PC-9 (cell line): ENCODE measurements at regions not wholly inside any gene's neighbourhood (a gene's known extent, or its start where the extent isn't known, plus 50 kb on each side); places are given as distances from the start of the nearest gene placed in this dataset.

ENCODE experiments used
- BruUV-seq: library from RNA; stranded (reverse); fragments of 400-500 nt; replicated peaks from 2 replicates; lab custom pipeline; 2021; lab: Mats Ljungman, UMichigan
- CTCF ChIA-PET: fragments of 300-600 bp; sonication (Branson Sonifier 250); formaldehyde crosslinking; loops from one replicate; lab custom pipeline; 2022; ENCODE audit warnings: antibody characterized with exemption; lab: Charles Lee
- POLR2A ChIA-PET: fragments of 300-600 bp; sonication (Branson Sonifier 250); formaldehyde crosslinking; loops from one replicate; lab custom pipeline; 2022; ENCODE audit warnings: antibody characterized with exemption; ENCODE audit not compliant: unreplicated experiment; lab: Charles Lee
- DNase-seq, 2 experiments: peaks; one replicate each; pipeline versions ENCODE4 v3.0.0 to v3.0.0-alpha.2; 2015 to 2022; ENCODE audit warnings: mixed read lengths in 1 of 2
- H2AFZ ChIP-seq: fragments of 200-600 bp; sonication (generic); 2 replicates; pipeline ENCODE4 v1.8.1; 2017; ENCODE audit warnings: antibody characterized with exemption
- H3F3A ChIP-seq: fragments of 200-600 bp; sonication (generic); 2 replicates; pipeline ENCODE4 v1.8.1; 2017; ENCODE audit warnings: antibody characterized with exemption, mild to moderate bottlenecking, low read depth; ENCODE audit not compliant: insufficient read depth
- H3K27ac ChIP-seq: fragments of 200-600 bp; sonication (generic); 2 replicates; pipeline ENCODE4 v1.6.1; 2016; ENCODE audit warnings: mixed run types
- H3K27me3 ChIP-seq: fragments of 200-600 bp; sonication (generic); 2 replicates; pipeline ENCODE4 v1.6.1; 2016; ENCODE audit warnings: low read depth, mixed run types; ENCODE audit not compliant: insufficient read depth
- H3K36me3 ChIP-seq: fragments of 200-600 bp; sonication (generic); 2 replicates; pipeline ENCODE4 v1.6.1; 2016; ENCODE audit warnings: low read depth, mixed run types
- H3K4me1 ChIP-seq: fragments of 200-600 bp; sonication (generic); replicated peaks from 2 replicates; pipeline ENCODE4 v1.6.1; 2016; ENCODE audit warnings: mixed run types; ENCODE audit not compliant: insufficient read depth
- H3K4me2 ChIP-seq: fragments of 200-600 bp; sonication (generic); 2 replicates; pipeline ENCODE4 v1.6.1; 2017; ENCODE audit warnings: mixed run types
- H3K4me3 ChIP-seq: fragments of 200-600 bp; sonication (generic); 2 replicates; pipeline ENCODE4 v1.6.1; 2016; ENCODE audit warnings: mixed run types
- H3K79me2 ChIP-seq: fragments of 200-600 bp; sonication (generic); 2 replicates; pipeline ENCODE4 v1.6.1; 2017; ENCODE audit warnings: low read depth, mixed run types
- H3K9me2 ChIP-seq: fragments of 200-600 bp; sonication (generic); 2 replicates; pipeline ENCODE4 v1.8.1; 2017; ENCODE audit warnings: mild to moderate bottlenecking; ENCODE audit not compliant: insufficient read depth
- H3K9me3 ChIP-seq: fragments of 200-600 bp; sonication (generic); 2 replicates; pipeline ENCODE4 v1.8.1; 2016; ENCODE audit warnings: low read depth; ENCODE audit not compliant: insufficient read depth
- H4K20me1 ChIP-seq: fragments of 200-600 bp; sonication (generic); 2 replicates; pipeline ENCODE4 v1.8.1; 2017; ENCODE audit not compliant: insufficient read depth
- CTCF ChIP-seq: fragments of 200-600 bp; sonication (generic); conservative IDR thresholded peaks from 2 replicates; pipeline ENCODE4 v1.6.1; 2017; ENCODE audit warnings: mixed run types, antibody characterized with exemption, mild to moderate bottlenecking, moderate library complexity
- EZH2 ChIP-seq: fragments of 200-600 bp; sonication (generic); IDR thresholded peaks from 2 replicates; pipeline ENCODE4 v1.8.0; 2017; ENCODE audit warnings: antibody characterized with exemption, low read depth
- intact Hi-C: fragments of 100-400 bp; cut with micrococcal nuclease; formaldehyde crosslinking; loops from one replicate; pipeline ENCODE4 v1.10.0; 2022; ENCODE audit not compliant: unreplicated experiment

DNA sequence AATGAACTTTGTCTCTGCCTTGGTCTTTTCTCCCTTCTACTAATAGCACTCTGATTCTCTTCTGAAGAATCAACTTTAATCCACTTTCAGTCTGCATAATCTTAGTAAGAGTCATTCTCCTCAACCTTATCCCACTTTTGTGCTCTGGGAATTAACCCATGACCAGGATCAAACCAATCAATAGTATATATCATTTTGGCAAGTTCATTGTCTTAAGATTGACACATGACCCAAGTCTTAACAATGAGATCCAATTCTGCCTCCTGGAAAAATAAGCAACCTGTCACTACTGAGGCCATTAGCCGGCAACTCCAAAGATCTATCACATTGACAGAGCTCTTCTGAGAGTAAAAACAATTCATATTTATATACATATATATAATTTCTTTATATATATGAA, 1358.4 kb upstream of the ADGRL3 start:
- H3K4me1 ChIP-seq, result no peaks in the 10 kb centered on the region
- ChIA-PET POLR2A (no interaction called here), CTCF (no interaction called here)
- intact Hi-C loops, result no loop called here
- no peaks in the 10 kb centered on the region for H4K20me1 ChIP-seq
- H3K27me3 ChIP-seq, result no peaks in the 10 kb centered on the region
- no peak overlapping the region for H3K4me3 ChIP-seq
- no peak overlapping the region for H3K27ac ChIP-seq
- no peaks in the 10 kb centered on the region for H3K9me2 ChIP-seq
- no peaks in the 10 kb centered on the region for H3K79me2 ChIP-seq
- no TSS peak for BruUV-seq
- DNase-seq, result no peak
- H3K9me3 ChIP-seq, result no peaks in the 10 kb centered on the region
- no peak overlapping the region for H2AFZ ChIP-seq
- no peak overlapping the region for H3K4me2 ChIP-seq
- no peaks in the 10 kb centered on the region for H3F3A ChIP-seq
- H3K36me3 ChIP-seq, result no peaks in the 10 kb centered on the region
- TF ChIP-seq EZH2, result no peak
- TF ChIP-seq CTCF, result no peak

DNA sequence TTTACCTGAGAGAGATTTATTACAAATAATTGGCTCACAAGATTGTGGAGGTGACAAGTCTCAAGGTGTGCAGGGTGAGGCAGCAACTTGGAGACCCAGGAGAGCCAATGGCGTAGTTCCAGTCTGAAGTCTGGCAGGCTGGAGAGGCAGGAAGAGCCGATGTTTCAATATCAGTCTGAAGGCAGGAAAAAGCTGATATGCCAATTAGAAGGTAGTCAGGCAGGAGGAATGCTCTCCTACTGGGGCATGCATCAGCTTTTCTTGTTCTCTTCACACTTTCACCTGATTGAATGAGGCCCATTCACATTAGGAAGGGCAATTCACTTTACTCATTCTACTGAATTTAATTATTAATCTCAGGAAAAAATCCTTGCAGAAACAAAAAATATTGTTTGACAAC, 1351.7 kb upstream of the ADGRL3 start:
- no peak for DNase-seq
- Histone ChIP-seq H3F3A (no peaks in the 10 kb centered on the region), H3K27ac (no peak overlapping the region), H3K79me2 (no peaks in the 10 kb centered on the region), H3K4me2 (no peak overlapping the region), H3K4me1 (no peaks in the 10 kb centered on the region), H3K4me3 (no peak overlapping the region), H3K9me3 (no peaks in the 10 kb centered on the region), H2AFZ (no peak overlapping the region), H3K36me3 (no peaks in the 10 kb centered on the region), H3K27me3 (no peaks in the 10 kb centered on the region), H4K20me1 (no peaks in the 10 kb centered on the region), H3K9me2 (no peaks in the 10 kb centered on the region)
- TF ChIP-seq EZH2 (no peak), CTCF (no peak)
- no TSS peak for BruUV-seq
- ChIA-PET CTCF (no interaction called here), POLR2A (no interaction called here)
- intact Hi-C loops, result no loop called here

- no peak for DNase-seq
Observed at GRCh38 chr4:59855630-59856352, 1344.3 kb upstream of the ADGRL3 start.

More at GRCh38 chr4:59855630-59856352, 1344.3 kb upstream of the ADGRL3 start:
- no peaks in the 10 kb centered on the region for H3K27me3 ChIP-seq
- ChIA-PET CTCF (no interaction called here), POLR2A (no interaction called here)
- no TSS peak for BruUV-seq
- H3K4me3 ChIP-seq, result no peak overlapping the region
- intact Hi-C loops, result no loop called here
- no peaks in the 10 kb centered on the region for H3K36me3 ChIP-seq
- H3K9me3 ChIP-seq, result no peaks in the 10 kb centered on the region
- H3K27ac ChIP-seq, result no peak overlapping the region
- TF ChIP-seq CTCF, result no peak
- no peak for TF ChIP-seq EZH2
- H3F3A ChIP-seq, result no peaks in the 10 kb centered on the region
- no peaks in the 10 kb centered on the region for H3K79me2 ChIP-seq
- H2AFZ ChIP-seq, result no peak overlapping the region
- no peaks in the 10 kb centered on the region for H3K9me2 ChIP-seq
- H3K4me1 ChIP-seq, result no peaks in the 10 kb centered on the region
- no peaks in the 10 kb centered on the region for H4K20me1 ChIP-seq
- no peak overlapping the region for H3K4me2 ChIP-seq
